Sigmoid colon (tissue), 4 donors: ENCODE measurements at regions not wholly inside any gene's neighbourhood (a gene's known extent, or its start where the extent isn't known, plus 50 kb on each side); places are given as distances from the start of the nearest gene placed in this dataset.

Experiments
- CTCF ChIP-seq, 4 experiments: fragments of 450-650 bp in 3 of 4; fragments of 200-600 bp in 1 of 4; IDR thresholded peaks; one replicate each; pipeline ENCODE4 v1.5.1; 2016 to 2019; ENCODE audit warnings: antibody characterized with exemption in 4 of 4, mild to moderate bottlenecking in 3 of 4, moderate library complexity in 2 of 4
- POLR2A ChIP-seq, 2 donors: fragments of 450-650 bp; IDR thresholded peaks; one replicate each; pipeline ENCODE4 v1.6.1; 2016; ENCODE audit warnings: antibody characterized with exemption in 2 of 2, mild to moderate bottlenecking in 2 of 2, moderate library complexity in 2 of 2
- POLR2AphosphoS5 ChIP-seq, 4 donors: sonication (generic); formaldehyde crosslinking; IDR thresholded peaks; one replicate each; pipeline ENCODE4 v1.6.1; 2017; ENCODE audit warnings: antibody characterized with exemption in 4 of 4

GRCh38 chr9:38277601-38278200 lies 114.8 kb upstream of the ALDH1B1 start:
- no peak for TF ChIP-seq CTCF (IDR thresholded peaks at IDR 0.05)
- no peak for TF ChIP-seq POLR2A (IDR thresholded peaks at IDR 0.05)
- TF ChIP-seq POLR2AphosphoS5 (IDR thresholded peaks at IDR 0.05): no peak
